ENCODE measurements at regions not wholly inside any gene's neighbourhood (a gene's known extent, or its start where the extent isn't known, plus 50 kb on each side); places are given as distances from the start of the nearest gene placed in this dataset.

GRCh38 chr16:82391690-82392089, 221.7 kb upstream of the MPHOSPH6 start:
- no peak for TF ChIP-seq CTCF (IDR thresholded peaks at IDR 0.05)
- no peak for TF ChIP-seq EZH2 (IDR thresholded peaks at IDR 0.05)

Measured in neural progenitor cell (in vitro differentiated cells).